Gastrocnemius medialis (tissue), 4 donors: ENCODE measurements at regions not wholly inside any gene's neighbourhood (a gene's known extent, or its start where the extent isn't known, plus 50 kb on each side); places are given as distances from the start of the nearest gene placed in this dataset.

Experiments
- CTCF ChIP-seq, 5 experiments: fragments of 450-650 bp in 3 of 5; fragments of 200-600 bp in 2 of 5; sonication (generic) in 2 of 5; IDR thresholded peaks in 4 of 5; conservative IDR thresholded peaks in 1 of 5; 1 replicate in 4 of 5; 2 replicates in 1 of 5; pipeline ENCODE4 v1.5.1; 2016 to 2019; ENCODE audit warnings: antibody characterized with exemption in 5 of 5, mild to moderate bottlenecking in 3 of 5, moderate library complexity in 3 of 5
- POLR2A ChIP-seq, 2 donors: fragments of 450-650 bp; IDR thresholded peaks; one replicate each; pipeline ENCODE4 v1.6.1; 2017; ENCODE audit warnings: antibody characterized with exemption in 2 of 2, mild to moderate bottlenecking in 2 of 2, moderate library complexity in 2 of 2

DNA sequence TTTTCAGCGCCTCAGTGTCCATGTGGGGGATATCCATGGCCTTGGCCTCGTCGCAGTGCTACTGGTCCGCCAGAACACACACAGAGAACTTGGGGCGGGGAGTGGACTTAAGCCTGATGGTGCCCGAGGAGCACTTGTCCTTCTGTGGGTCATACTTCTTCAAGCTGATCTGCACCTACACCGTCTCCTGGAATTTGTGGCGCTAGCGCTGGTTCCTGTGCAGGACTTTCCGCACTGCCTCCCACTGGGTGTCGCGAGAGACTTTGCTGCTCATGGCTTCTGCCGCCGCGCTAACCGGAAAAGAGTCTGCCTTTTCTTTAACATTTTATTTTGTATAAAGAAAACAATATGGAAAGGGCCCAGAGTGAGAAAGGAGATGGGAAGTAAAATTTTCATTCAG, 266.9 kb downstream of the COX7C start:
- TF ChIP-seq CTCF (IDR thresholded peaks at IDR 0.05 in 4 of 5, conservative IDR thresholded peaks at IDR 0.05 in 1 of 5), result no peak
- TF ChIP-seq POLR2A (IDR thresholded peaks at IDR 0.05), result no peak
